ENCODE measurements at regions not wholly inside any gene's neighbourhood (a gene's known extent, or its start where the extent isn't known, plus 50 kb on each side); places are given as distances from the start of the nearest gene placed in this dataset.
"Not testable (repeated sequence)": the region's sequence is repeated elsewhere in the genome, so short reads cannot be mapped to it uniquely, and the experiment has no call there.

DNA sequence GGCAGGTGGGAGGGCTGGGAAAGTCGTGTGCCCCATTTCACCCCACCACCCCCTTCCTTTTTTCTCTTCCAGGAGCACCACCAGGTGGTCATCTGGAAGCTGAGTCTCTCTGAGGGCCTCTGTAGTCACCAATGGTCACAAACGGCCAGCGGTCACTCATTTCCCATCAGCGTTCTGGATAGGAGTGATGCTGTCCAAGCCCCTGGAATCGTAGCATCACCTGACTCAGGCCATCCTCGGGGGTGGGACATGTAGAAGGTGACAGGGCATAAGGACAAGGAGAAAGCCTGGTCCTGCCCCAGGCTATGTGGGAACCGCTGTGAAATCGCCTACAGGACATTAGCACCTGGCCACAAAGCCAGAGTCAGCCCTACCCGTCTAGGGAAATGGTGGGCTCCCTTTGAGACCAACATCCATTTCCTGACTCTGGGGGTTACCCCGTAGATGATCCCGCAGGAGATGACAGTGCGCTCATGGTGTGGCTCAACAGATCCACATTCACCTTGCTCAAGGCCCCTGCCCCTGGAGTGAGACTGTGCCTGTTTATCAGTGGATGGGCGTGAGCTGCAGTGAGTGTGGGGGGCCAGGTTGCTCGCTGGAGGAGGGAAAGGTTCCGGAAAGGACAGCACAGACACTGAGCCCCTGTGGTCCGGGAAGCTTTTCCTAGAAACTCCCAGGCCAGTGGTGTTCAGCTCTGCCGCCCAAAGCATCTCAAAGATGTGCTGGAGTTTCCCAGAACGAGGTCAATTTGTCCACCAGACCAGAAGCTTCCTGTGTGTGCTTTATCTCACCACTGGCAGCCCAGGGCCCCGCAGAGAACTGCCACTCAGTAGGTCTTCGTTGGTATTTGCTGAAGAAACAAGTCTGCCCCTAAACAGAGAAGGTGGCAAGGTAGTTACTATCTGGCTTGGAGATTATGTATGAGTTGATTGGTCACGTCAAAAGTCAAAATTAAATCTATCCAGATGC lies 61.1 kb upstream of the UNC5A start:
- no peak for DNase-seq

- DNase-seq, result no peak
These were observed 60.2 kb upstream of the UNC5A start for GRCh38 chr5:176750144-176750543.

- no peak for DNase-seq
These were observed 55.9 kb upstream of the UNC5A start for GRCh38 chr5:176754376-176754973.

DNA sequence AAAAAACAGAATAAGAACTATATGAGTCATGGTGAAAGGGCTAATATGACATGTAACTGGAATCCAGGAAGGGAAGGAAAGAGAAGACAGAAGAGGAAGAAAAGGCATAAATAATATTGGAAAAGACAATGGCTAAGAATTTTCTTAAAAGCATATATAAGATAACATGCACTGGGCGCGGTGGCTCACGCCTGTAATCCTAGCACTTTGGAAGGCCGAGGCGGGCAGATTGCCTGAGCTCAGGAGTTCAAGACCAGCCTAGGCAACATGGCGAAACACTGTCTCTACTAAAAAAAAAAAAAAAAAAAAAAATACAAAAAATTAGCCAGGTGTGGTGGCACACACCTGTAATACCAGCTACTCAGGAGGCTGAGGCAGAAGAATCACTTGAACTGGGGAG lies 54.8 kb upstream of the UNC5A start:
- DNase-seq, result not testable (repeated sequence)

DNA sequence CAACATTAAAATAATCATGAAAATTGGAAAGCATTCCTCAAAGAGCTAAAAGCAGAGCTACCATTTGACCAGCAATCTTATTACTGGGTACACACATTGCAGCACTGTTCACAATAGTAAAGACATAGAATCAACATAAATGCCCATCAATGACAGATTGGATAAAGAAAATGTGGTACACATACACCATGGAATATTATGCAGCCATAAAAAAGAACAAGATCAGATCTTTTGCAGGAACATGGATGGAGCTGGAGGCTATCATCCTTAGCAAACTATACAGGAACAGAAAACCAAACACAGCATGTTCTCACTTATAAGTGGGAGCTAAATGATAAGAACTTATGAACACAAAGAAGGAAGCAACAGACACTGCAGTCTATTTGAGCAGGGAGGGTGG lies 52.8 kb upstream of the UNC5A start:
- DNase-seq, result not testable (repeated sequence)

All from NCI-H146 (cell line).